ENCODE measurements at regions not wholly inside any gene's neighbourhood (a gene's known extent, or its start where the extent isn't known, plus 50 kb on each side); places are given as distances from the start of the nearest gene placed in this dataset.

DNA sequence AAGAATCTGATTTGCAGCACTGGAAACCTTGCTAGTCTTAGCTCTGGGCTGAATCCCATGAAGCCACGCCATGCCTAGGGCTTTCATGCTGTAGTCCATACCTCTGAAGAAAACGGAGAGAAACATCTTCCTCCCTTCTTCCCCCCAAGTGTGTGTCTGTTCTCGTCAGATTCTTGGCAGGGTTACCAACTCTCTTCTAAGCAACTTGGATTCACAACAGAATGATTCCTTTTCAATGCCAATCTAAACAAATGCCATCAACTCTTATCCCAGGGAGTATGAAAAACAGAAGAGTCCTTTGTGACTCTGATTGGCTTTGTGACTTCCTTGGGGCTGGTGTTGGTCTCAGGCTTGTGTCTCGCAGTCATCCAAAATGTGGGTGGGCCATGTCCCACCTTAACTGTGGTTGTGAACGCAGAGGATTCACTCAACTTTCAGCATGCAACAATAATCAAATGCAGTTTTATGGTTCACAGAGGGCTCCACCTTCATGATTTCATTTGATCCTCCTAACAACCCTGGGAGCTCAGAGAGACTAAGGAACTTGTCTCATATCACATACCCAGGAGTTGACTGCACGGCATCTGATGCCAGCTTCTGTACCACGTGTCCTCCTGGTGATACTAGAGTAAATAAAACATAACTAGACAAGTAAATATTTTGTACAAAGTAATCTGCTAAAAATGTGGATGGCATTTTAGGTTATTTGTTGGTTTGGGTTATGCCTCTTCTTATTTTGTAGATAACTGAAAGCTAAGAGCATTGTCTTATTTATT, 186.0 kb upstream of the TNP1 start:
- TF ChIP-seq, protein P1, sequence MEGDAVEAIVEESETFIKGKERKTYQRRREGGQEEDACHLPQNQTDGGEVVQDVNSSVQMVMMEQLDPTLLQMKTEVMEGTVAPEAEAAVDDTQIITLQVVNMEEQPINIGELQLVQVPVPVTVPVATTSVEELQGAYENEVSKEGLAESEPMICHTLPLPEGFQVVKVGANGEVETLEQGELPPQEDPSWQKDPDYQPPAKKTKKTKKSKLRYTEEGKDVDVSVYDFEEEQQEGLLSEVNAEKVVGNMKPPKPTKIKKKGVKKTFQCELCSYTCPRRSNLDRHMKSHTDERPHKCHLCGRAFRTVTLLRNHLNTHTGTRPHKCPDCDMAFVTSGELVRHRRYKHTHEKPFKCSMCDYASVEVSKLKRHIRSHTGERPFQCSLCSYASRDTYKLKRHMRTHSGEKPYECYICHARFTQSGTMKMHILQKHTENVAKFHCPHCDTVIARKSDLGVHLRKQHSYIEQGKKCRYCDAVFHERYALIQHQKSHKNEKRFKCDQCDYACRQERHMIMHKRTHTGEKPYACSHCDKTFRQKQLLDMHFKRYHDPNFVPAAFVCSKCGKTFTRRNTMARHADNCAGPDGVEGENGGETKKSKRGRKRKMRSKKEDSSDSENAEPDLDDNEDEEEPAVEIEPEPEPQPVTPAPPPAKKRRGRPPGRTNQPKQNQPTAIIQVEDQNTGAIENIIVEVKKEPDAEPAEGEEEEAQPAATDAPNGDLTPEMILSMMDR (optimal IDR thresholded peaks at IDR 0.05 in 1 of 3, IDR thresholded peaks at IDR 0.05 in 1 of 3, conservative IDR thresholded peaks at IDR 0.05 in 1 of 3; ENCODE audit: extremely low read depth in 1 of 3, insufficient read depth in 2 of 3, low read length in 3 of 3), result no peak
- TF ChIP-seq EZH2 (IDR thresholded peaks at IDR 0.05; ENCODE audit: low read length), result no peak

Measured in keratinocyte (primary cell).